CD4-positive, alpha-beta T cell (primary cell): ENCODE measurements at regions not wholly inside any gene's neighbourhood (a gene's known extent, or its start where the extent isn't known, plus 50 kb on each side); places are given as distances from the start of the nearest gene placed in this dataset.

ENCODE experiments used
- ATAC-seq: fragments of 200-7000 bp; cut with Tn5 transposase; one replicate; pipeline ENCODE4 v1.10.0; 2022; ENCODE audit warnings: mild to moderate bottlenecking; ENCODE audit not compliant: poor library complexity
- CTCF ChIA-PET: fragments of 350-600 bp; sonication (Branson Sonifier 250); formaldehyde crosslinking; loops from one replicate; lab custom pipeline; 2021; ENCODE audit warnings: antibody characterized with exemption, inconsistent platforms; lab: Charles Lee
- POLR2A ChIA-PET: fragments of 350-600 bp; sonication (Branson Sonifier 250); formaldehyde crosslinking; loops from one replicate; lab custom pipeline; 2021; ENCODE audit warnings: antibody characterized with exemption, inconsistent platforms; lab: Charles Lee
- DNase-seq, 14 experiments: peaks; one replicate each; pipeline ENCODE4 v3.0.0-alpha.2; 2013 to 2020; ENCODE audit warnings: mixed read lengths in 2 of 14
- H3K27ac ChIP-seq, 2 donors: one replicate each; pipeline versions ENCODE4 v1.5.1 to v1.7.0; 2013; ENCODE audit warnings: low read length in 2 of 2, low read depth in 1 of 2, mild to moderate bottlenecking in 1 of 2
- H3K27me3 ChIP-seq, 2 experiments: 1 replicate in 1 of 2; 2 replicates in 1 of 2; pipeline versions ENCODE4 v1.6.1 to v1.7.0; 2013; ENCODE audit warnings: low read length in 2 of 2, control low read depth in 1 of 2, mild to moderate bottlenecking in 1 of 2, moderate library complexity in 1 of 2; ENCODE audit not compliant: insufficient read depth in 2 of 2, control insufficient read depth in 1 of 2
- H3K36me3 ChIP-seq: one replicate; pipeline ENCODE4 v1.6.1; 2013; ENCODE audit warnings: low read length, control low read depth; ENCODE audit not compliant: insufficient read depth
- H3K4me1 ChIP-seq: one replicate; pipeline ENCODE4 v1.6.1; 2013; ENCODE audit warnings: low read length, control low read depth; ENCODE audit not compliant: insufficient read depth
- H3K4me3 ChIP-seq: one replicate; pipeline ENCODE4 v1.5.1; 2013; ENCODE audit warnings: mild to moderate bottlenecking, low read length, moderate library complexity
- H3K9me3 ChIP-seq, 2 experiments: 1 replicate in 1 of 2; 2 replicates in 1 of 2; pipeline versions ENCODE4 v1.6.1 to v1.7.0; 2013; ENCODE audit warnings: low read length in 2 of 2, mild to moderate bottlenecking in 2 of 2, control low read depth in 1 of 2, moderate library complexity in 1 of 2; ENCODE audit not compliant: control insufficient read depth in 1 of 2, insufficient read depth in 1 of 2
- H3K27ac Mint-ChIP-seq: one replicate; pipeline ENCODE4 v1.8.0; 2020; ENCODE audit warnings: mixed read lengths
- H3K27me3 Mint-ChIP-seq: one replicate; pipeline ENCODE4 v1.8.0; 2021; ENCODE audit warnings: mixed read lengths
- H3K36me3 Mint-ChIP-seq: one replicate; pipeline ENCODE4 v1.8.0; 2021; ENCODE audit warnings: low read depth, mixed read lengths
- H3K4me1 Mint-ChIP-seq: one replicate; pipeline ENCODE4 v1.8.0; 2021; ENCODE audit warnings: low read depth, mixed read lengths
- H3K4me3 Mint-ChIP-seq: one replicate; pipeline ENCODE4 v1.8.0; 2020; ENCODE audit warnings: mild to moderate bottlenecking, mixed read lengths
- H3K9me3 Mint-ChIP-seq: one replicate; pipeline ENCODE4 v1.8.0; 2020; ENCODE audit warnings: mixed read lengths
- intact Hi-C, 2 experiments: fragments of 100-400 bp; cut with DNase I in 1 of 2; cut with micrococcal nuclease in 1 of 2; formaldehyde crosslinking; loops; one replicate each; pipeline versions ENCODE4 v1.15.1 to v1.9.0; 2023 to 2025; cut with DNase I, micrococcal nuclease
- TF ChIP-seq, protein P1 (sequence below): fragments of 200-600 bp; IDR thresholded peaks from one replicate; pipeline ENCODE4 v1.8.0; 2022; ENCODE audit warnings: antibody characterized with exemption, mild to moderate bottlenecking

DNA sequence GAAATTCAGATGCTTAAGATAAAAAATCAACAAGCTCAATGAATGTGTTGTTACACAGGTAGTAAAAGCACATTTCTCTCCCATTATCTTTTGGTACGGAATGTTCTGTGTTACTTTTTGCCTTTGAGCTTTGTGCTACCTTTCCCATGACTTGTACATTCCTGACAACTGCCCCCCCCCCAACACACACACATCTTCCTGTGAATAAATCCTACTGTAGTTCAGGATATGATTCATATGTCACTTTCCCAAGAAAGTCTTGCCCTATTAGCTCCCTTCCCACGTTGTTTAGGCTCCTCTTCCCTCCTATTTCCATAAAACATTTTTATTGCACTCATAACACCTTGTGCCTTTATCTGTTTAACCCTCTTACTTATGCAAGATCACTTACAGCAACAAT lies 442.6 kb upstream of the LRATD1 start:
- Histone ChIP-seq H3K4me3 (no peak overlapping the region), H3K27ac (no peak overlapping the region), H3K4me1 (no peaks in the 10 kb centered on the region), H3K27me3 (no peaks in the 10 kb centered on the region), H3K36me3 (no peaks in the 10 kb centered on the region), H3K9me3 (peaks cover 0 to 3% of the 10 kb centered on the region in 2 experiments)
- POLR2A ChIA-PET: no interaction called here
- TF ChIP-seq, protein P1, sequence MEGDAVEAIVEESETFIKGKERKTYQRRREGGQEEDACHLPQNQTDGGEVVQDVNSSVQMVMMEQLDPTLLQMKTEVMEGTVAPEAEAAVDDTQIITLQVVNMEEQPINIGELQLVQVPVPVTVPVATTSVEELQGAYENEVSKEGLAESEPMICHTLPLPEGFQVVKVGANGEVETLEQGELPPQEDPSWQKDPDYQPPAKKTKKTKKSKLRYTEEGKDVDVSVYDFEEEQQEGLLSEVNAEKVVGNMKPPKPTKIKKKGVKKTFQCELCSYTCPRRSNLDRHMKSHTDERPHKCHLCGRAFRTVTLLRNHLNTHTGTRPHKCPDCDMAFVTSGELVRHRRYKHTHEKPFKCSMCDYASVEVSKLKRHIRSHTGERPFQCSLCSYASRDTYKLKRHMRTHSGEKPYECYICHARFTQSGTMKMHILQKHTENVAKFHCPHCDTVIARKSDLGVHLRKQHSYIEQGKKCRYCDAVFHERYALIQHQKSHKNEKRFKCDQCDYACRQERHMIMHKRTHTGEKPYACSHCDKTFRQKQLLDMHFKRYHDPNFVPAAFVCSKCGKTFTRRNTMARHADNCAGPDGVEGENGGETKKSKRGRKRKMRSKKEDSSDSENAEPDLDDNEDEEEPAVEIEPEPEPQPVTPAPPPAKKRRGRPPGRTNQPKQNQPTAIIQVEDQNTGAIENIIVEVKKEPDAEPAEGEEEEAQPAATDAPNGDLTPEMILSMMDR: no peak
- Mint-ChIP-seq H3K27ac (no peak overlapping the region), H3K27me3 (no peaks in the 10 kb centered on the region), H3K4me1 (no peaks in the 10 kb centered on the region), H3K4me3 (no peak overlapping the region), H3K36me3 (no peaks in the 10 kb centered on the region), H3K9me3 (peaks cover 6% of the 10 kb centered on the region)
- DNase-seq (no peak), ATAC-seq (no peak)
- intact Hi-C loops: no loop called here
- CTCF ChIA-PET: no interaction called here

DNA sequence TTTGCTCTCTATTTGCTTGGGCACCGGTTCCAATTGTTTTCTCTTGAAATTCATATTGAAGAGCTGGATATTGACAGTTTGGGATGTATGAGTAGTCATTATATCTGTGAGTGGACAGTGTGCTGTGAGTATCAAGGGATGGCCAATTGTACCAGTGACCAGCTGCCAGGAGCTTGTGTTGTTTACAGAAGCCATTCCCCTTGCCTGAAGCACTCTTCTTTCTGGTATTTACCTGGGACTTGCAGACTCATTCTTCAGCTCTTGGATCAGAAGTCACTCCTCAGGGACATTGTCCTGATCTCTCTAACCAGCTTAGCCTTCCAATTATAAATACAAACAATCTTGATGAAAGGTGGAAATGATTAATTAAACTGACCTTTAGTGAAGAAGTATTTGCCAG lies 438.3 kb upstream of the LRATD1 start:
- Histone ChIP-seq H3K9me3 (peaks cover 0 to 3% of the 10 kb centered on the region in 2 experiments), H3K4me1 (no peaks in the 10 kb centered on the region), H3K4me3 (no peak overlapping the region), H3K27ac (no peak overlapping the region), H3K27me3 (no peaks in the 10 kb centered on the region), H3K36me3 (no peaks in the 10 kb centered on the region)
- Mint-ChIP-seq H3K9me3 (peaks cover 5% of the 10 kb centered on the region), H3K36me3 (no peaks in the 10 kb centered on the region), H3K27ac (no peak overlapping the region), H3K4me1 (no peaks in the 10 kb centered on the region), H3K27me3 (no peaks in the 10 kb centered on the region), H3K4me3 (no peak overlapping the region)
- DNase-seq (no peak), ATAC-seq (no peak)
- ChIA-PET CTCF (interaction anchor here (0.6 kb wide), 1 partner anchor 998 kb away, joined by 3 read pairs; no protein-coding TSS in a partner anchor), POLR2A (no interaction called here)
- intact Hi-C loops: no loop called here
- TF ChIP-seq, protein P1: no peak

DNA sequence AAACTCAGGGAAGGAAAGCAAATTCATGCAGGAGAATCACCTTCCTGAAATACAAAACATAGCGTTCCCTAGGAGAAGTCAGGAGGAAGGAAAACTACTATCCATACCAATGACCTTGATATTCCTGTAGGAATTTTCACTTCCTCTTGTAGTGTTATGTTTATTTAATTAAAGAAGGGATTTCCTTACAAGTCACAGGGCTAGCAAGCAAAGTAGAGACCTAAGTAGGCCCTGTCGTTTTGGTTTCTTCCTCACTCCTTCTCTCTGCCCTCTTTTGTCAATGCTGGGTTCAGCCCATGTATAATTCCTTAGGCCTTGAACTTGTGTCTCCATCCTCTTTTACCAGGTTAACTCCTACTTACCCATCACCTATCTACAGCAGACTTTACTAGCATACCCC lies 435.2 kb upstream of the LRATD1 start:
- ATAC-seq (no peak), DNase-seq (no peak)
- Histone ChIP-seq H3K27ac (no peak overlapping the region), H3K36me3 (no peaks in the 10 kb centered on the region), H3K27me3 (no peaks in the 10 kb centered on the region), H3K4me3 (no peak overlapping the region), H3K9me3 (peaks cover 0 to 4% of the 10 kb centered on the region in 2 experiments), H3K4me1 (no peaks in the 10 kb centered on the region)
- Mint-ChIP-seq H3K27ac (no peak overlapping the region), H3K36me3 (no peaks in the 10 kb centered on the region), H3K9me3 (peaks cover 6% of the 10 kb centered on the region), H3K4me1 (no peaks in the 10 kb centered on the region), H3K4me3 (no peak overlapping the region), H3K27me3 (no peaks in the 10 kb centered on the region)
- ChIA-PET POLR2A (no interaction called here), CTCF (no interaction called here)
- TF ChIP-seq, protein P1: no peak
- intact Hi-C loops: no loop called here
